ENCODE measurements at regions not wholly inside any gene's neighbourhood (a gene's known extent, or its start where the extent isn't known, plus 50 kb on each side); places are given as distances from the start of the nearest gene placed in this dataset.

DNA sequence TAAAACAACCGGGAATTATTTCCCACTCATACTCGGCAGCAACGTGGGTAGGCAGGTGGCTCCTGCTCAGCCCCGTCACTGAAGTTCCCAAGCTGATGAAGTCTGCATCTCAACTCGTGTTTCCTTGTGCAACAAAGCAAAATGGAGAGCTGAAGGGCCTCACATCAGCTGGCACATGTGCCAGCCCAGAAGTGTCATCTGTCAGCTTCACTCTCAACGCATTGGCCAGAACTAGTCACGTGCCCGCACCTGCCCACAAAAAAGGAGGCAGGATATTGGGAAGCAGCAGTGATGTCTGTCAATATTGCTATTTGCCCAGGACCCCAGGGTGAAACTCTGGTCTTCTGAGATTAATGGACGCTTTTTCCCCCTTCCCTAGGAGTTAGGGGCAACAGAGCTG, 344.0 kb downstream of the BCL11B start:
- Histone ChIP-seq H3K9me2 (ENCODE audit: insufficient read depth, low read length) (no peaks in the 10 kb centered on the region), H3K79me2 (replicated peaks; ENCODE audit: insufficient read depth, low read length) (no peaks in the 10 kb centered on the region), H3K4me3 (ENCODE audit: low read length) (no peak overlapping the region), H3F3A (ENCODE audit: insufficient read depth, low read length, poor library complexity, severe bottlenecking) (no peaks in the 10 kb centered on the region), H3K27me3 (ENCODE audit: insufficient read depth, low read depth, low read length) (no peaks in the 10 kb centered on the region), H4K20me1 (ENCODE audit: insufficient read depth) (no peaks in the 10 kb centered on the region), H3K27ac (ENCODE audit: low read length) (no peak overlapping the region), H3K9ac (ENCODE audit: low read length) (no peak overlapping the region), H3K4me2 (ENCODE audit: low read length) (no peak overlapping the region), H2AFZ (ENCODE audit: low read depth, low read length) (no peak overlapping the region), H3K36me3 (ENCODE audit: insufficient read depth, low read length) (no peaks in the 10 kb centered on the region), H3K9me3 (ENCODE audit: low read length) (no peaks in the 10 kb centered on the region)
- no peak for TF ChIP-seq TAF1 (IDR thresholded peaks at IDR 0.05; ENCODE audit: low read depth)
- TF ChIP-seq, protein P1, sequence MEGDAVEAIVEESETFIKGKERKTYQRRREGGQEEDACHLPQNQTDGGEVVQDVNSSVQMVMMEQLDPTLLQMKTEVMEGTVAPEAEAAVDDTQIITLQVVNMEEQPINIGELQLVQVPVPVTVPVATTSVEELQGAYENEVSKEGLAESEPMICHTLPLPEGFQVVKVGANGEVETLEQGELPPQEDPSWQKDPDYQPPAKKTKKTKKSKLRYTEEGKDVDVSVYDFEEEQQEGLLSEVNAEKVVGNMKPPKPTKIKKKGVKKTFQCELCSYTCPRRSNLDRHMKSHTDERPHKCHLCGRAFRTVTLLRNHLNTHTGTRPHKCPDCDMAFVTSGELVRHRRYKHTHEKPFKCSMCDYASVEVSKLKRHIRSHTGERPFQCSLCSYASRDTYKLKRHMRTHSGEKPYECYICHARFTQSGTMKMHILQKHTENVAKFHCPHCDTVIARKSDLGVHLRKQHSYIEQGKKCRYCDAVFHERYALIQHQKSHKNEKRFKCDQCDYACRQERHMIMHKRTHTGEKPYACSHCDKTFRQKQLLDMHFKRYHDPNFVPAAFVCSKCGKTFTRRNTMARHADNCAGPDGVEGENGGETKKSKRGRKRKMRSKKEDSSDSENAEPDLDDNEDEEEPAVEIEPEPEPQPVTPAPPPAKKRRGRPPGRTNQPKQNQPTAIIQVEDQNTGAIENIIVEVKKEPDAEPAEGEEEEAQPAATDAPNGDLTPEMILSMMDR (IDR thresholded peaks at IDR 0.05; ENCODE audit: poor library complexity, severe bottlenecking) = no peak
- TF ChIP-seq MXI1 (conservative IDR thresholded peaks at IDR 0.05; ENCODE audit: poor library complexity, severe bottlenecking) = no peak
- TF ChIP-seq, protein P2, sequence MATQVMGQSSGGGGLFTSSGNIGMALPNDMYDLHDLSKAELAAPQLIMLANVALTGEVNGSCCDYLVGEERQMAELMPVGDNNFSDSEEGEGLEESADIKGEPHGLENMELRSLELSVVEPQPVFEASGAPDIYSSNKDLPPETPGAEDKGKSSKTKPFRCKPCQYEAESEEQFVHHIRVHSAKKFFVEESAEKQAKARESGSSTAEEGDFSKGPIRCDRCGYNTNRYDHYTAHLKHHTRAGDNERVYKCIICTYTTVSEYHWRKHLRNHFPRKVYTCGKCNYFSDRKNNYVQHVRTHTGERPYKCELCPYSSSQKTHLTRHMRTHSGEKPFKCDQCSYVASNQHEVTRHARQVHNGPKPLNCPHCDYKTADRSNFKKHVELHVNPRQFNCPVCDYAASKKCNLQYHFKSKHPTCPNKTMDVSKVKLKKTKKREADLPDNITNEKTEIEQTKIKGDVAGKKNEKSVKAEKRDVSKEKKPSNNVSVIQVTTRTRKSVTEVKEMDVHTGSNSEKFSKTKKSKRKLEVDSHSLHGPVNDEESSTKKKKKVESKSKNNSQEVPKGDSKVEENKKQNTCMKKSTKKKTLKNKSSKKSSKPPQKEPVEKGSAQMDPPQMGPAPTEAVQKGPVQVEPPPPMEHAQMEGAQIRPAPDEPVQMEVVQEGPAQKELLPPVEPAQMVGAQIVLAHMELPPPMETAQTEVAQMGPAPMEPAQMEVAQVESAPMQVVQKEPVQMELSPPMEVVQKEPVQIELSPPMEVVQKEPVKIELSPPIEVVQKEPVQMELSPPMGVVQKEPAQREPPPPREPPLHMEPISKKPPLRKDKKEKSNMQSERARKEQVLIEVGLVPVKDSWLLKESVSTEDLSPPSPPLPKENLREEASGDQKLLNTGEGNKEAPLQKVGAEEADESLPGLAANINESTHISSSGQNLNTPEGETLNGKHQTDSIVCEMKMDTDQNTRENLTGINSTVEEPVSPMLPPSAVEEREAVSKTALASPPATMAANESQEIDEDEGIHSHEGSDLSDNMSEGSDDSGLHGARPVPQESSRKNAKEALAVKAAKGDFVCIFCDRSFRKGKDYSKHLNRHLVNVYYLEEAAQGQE (IDR thresholded peaks at IDR 0.05; ENCODE audit: borderline replicate concordance) = no peak
- no peak for TF ChIP-seq EZH2 (IDR thresholded peaks at IDR 0.05; ENCODE audit: borderline replicate concordance, insufficient read depth, low read length, poor library complexity, severe bottlenecking)
- no peak for TF ChIP-seq SMC3 (conservative IDR thresholded peaks at IDR 0.05; ENCODE audit: poor library complexity)
- no peak for TF ChIP-seq POLR2AphosphoS5 (IDR thresholded peaks at IDR 0.05)
- no peak for TF ChIP-seq EP300 (conservative IDR thresholded peaks at IDR 0.05; ENCODE audit: poor library complexity, severe bottlenecking)
- no peak for TF ChIP-seq RAD21 (conservative IDR thresholded peaks at IDR 0.05)

DNA sequence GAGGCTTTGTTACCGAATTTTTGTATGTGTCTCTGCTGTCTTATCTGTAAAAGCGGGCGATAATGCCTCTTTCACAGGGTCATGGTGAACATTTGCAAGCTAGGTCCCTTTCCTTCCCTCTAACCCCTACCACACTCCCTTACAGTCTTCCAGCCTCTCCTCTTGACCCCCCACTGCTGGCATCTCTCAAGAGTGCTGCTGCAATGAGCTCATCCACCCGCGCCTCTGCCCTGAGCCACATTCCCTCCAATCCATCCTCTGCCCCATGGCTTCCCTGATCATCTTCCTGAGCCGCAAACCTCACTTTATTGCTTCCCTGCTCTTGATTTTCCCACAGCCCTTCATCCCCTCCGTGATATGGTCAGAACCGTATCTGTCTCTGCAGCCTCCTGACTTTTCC, 343.6 kb downstream of the BCL11B start:
- Histone ChIP-seq H3K36me3 (ENCODE audit: insufficient read depth, low read length) (no peaks in the 10 kb centered on the region), H2AFZ (ENCODE audit: low read depth, low read length) (no peak overlapping the region), H3K9me2 (ENCODE audit: insufficient read depth, low read length) (no peaks in the 10 kb centered on the region), H3F3A (ENCODE audit: insufficient read depth, low read length, poor library complexity, severe bottlenecking) (no peaks in the 10 kb centered on the region), H3K4me2 (ENCODE audit: low read length) (no peak overlapping the region), H3K27ac (ENCODE audit: low read length) (no peak overlapping the region), H4K20me1 (ENCODE audit: insufficient read depth) (no peaks in the 10 kb centered on the region), H3K9me3 (ENCODE audit: low read length) (no peaks in the 10 kb centered on the region), H3K4me3 (ENCODE audit: low read length) (no peak overlapping the region), H3K79me2 (replicated peaks; ENCODE audit: insufficient read depth, low read length) (no peaks in the 10 kb centered on the region), H3K9ac (ENCODE audit: low read length) (no peak overlapping the region), H3K27me3 (ENCODE audit: insufficient read depth, low read depth, low read length) (no peaks in the 10 kb centered on the region)
- TF ChIP-seq EP300 (conservative IDR thresholded peaks at IDR 0.05; ENCODE audit: poor library complexity, severe bottlenecking) = no peak

DNA sequence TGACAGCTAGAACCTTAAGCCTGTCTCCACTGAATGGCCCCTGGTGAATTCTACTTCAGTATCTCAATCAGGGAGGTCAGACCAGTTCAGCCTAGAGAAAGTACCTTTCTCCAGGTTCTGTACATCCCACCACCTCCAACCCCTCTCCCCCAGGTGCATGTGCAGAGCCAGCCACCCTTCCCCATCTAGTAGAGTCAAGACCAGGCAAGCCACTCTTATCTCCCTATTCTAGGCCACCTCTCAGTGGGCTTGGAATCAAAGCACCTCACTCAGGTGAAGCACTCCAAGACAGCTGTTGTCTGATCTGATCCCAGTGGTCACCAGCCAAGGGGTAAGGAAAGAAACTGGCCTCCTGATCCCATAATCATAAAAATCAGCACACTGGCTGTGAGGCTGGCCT, 340.9 kb downstream of the BCL11B start:
- no peaks in the 10 kb centered on the region for H3K9me3 ChIP-seq (ENCODE audit: low read length)
- no peak overlapping the region for H3K4me2 ChIP-seq (ENCODE audit: low read length)
- H3K4me3 ChIP-seq (ENCODE audit: low read length) = no peak overlapping the region
- no peaks in the 10 kb centered on the region for H4K20me1 ChIP-seq (ENCODE audit: insufficient read depth)
- no peaks in the 10 kb centered on the region for H3K36me3 ChIP-seq (ENCODE audit: insufficient read depth, low read length)
- no peak overlapping the region for H3K27ac ChIP-seq (ENCODE audit: low read length)
- no peaks in the 10 kb centered on the region for H3F3A ChIP-seq (ENCODE audit: insufficient read depth, low read length, poor library complexity, severe bottlenecking)
- no peaks in the 10 kb centered on the region for H3K79me2 ChIP-seq (replicated peaks; ENCODE audit: insufficient read depth, low read length)
- H3K27me3 ChIP-seq (ENCODE audit: insufficient read depth, low read depth, low read length) = no peaks in the 10 kb centered on the region
- H3K9me2 ChIP-seq (ENCODE audit: insufficient read depth, low read length) = no peaks in the 10 kb centered on the region
- TF ChIP-seq, protein P2 (IDR thresholded peaks at IDR 0.05; ENCODE audit: borderline replicate concordance) = no peak
- no peak for TF ChIP-seq EP300 (conservative IDR thresholded peaks at IDR 0.05; ENCODE audit: poor library complexity, severe bottlenecking)
- no peak for TF ChIP-seq SMC3 (conservative IDR thresholded peaks at IDR 0.05; ENCODE audit: poor library complexity)
- TF ChIP-seq EZH2 (IDR thresholded peaks at IDR 0.05; ENCODE audit: borderline replicate concordance, insufficient read depth, low read length, poor library complexity, severe bottlenecking) = no peak
- TF ChIP-seq TAF1 (IDR thresholded peaks at IDR 0.05; ENCODE audit: low read depth) = no peak
- TF ChIP-seq, protein P1 (IDR thresholded peaks at IDR 0.05; ENCODE audit: poor library complexity, severe bottlenecking) = no peak
- TF ChIP-seq RAD21 (conservative IDR thresholded peaks at IDR 0.05) = no peak
- no peak for TF ChIP-seq MXI1 (conservative IDR thresholded peaks at IDR 0.05; ENCODE audit: poor library complexity, severe bottlenecking)
- no peak for TF ChIP-seq POLR2AphosphoS5 (IDR thresholded peaks at IDR 0.05)
- no peak overlapping the region for H2AFZ ChIP-seq (ENCODE audit: low read depth, low read length)
- no peak overlapping the region for H3K9ac ChIP-seq (ENCODE audit: low read length)

Measured in neural cell (in vitro differentiated cells).